Midbrain (tissue), 1 donor: ENCODE measurements at regions not wholly inside any gene's neighbourhood (a gene's known extent, or its start where the extent isn't known, plus 50 kb on each side); places are given as distances from the start of the nearest gene placed in this dataset.

Experiments used
- DNase-seq: peaks from one replicate; lab custom pipeline; 2025; lab: John Stamatoyannopoulos, UW

DNA sequence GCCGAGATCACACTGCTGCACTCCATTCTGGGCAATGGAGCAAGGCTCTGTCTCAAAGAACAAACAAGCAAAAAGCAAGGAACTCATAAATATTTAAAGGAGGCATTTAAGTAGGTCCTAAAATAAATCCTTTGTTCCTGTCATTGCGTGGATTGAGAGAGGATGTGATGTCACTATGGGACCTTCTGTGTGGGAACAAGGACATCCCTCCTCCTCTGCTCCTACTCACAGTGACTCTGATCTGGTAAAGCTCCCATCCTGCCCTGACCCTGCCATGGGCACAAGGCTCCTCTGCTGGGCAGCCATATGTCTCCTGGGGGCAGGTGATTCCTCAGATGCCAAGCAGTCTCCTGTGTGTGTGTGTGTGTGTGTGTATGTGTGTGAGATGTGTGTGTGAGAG lies 74.1 kb upstream of the PRSS58 start:
- DNase-seq = peak; percentile 15

DNA sequence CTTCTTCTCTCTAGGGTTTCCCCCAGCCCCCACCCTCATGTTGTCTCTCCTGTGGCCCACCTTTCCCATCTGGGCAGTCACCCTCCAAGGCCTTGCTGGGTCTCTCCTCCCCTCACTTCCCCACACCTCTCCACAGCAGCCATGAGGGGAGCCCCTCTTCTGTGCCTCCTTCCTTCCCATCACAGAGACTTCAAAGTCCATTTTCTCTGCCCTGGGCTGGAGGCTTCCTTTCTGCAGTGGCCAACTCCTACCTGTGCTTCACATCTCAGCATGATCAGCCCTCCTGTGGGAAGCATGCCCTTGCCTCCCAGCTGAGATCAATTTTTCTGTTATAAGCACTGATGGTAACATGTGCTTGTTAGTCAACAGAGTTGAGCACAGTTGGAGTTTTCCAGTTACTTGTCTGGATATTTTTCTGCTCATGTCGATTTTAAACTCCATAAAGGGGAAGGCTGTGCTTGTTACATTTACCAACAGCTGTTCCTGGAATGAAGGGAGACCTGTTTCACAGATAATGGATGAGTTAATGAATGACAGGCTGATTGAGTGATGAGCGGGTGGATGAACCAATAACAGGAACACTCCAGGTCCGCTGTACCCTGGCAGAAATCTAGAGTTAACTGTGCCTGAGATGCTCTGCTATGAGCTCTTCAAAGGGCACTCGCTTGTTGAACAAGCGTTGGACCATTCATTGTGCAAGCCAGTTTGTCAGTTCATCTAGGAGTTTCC lies 71.4 kb upstream of the PRSS58 start:
- no peak for DNase-seq

DNA sequence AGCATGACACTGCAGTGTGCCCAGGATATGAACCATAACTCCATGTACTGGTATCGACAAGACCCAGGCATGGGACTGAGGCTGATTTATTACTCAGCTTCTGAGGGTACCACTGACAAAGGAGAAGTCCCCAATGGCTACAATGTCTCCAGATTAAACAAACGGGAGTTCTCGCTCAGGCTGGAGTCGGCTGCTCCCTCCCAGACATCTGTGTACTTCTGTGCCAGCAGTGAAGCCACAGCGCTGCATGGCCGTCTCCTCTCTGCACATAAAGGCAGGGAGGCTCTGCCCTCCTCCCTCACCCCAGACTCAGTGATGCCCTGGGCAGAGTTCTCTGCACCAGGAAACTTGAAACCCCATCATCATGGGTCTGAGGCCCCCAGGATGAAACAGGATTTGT lies 70.7 kb upstream of the PRSS58 start:
- DNase-seq = peak; percentile 9

DNA sequence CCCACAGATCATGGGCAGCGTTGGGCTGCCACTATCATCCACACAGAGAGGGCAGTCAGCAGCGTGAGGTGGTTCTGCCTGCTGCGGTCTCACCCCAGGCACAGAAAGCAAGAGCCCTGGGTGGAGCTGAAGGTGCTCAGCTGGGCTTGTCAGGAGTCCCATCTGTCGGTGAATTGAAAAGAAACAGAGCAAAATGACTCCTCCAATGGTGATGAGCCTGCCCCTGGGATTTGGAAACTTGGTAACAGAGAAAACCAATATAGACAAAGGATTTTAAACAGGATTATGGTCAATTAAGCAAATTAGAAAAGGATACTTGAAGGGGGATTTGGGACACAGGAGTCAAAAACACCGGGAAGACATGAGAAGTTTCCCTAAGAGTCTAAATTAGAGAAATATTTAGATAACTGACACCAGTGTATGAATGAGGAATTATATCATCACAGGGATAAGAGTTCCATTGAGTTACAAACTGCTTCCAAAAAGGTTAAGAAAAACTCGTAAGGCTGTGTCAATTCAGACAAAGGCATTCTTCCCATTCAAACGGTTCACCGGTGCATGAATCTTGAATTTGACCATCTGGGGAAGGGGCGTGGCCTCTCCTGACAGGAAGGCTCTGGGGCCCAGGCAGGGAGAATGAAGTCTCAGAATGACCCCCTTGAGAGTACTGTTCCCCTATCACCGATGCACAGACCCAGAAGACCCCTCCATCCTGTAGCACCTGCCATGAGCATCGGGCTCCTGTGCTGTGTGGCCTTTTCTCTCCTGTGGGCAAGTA lies 70.0 kb upstream of the PRSS58 start:
- no peak for DNase-seq

DNA sequence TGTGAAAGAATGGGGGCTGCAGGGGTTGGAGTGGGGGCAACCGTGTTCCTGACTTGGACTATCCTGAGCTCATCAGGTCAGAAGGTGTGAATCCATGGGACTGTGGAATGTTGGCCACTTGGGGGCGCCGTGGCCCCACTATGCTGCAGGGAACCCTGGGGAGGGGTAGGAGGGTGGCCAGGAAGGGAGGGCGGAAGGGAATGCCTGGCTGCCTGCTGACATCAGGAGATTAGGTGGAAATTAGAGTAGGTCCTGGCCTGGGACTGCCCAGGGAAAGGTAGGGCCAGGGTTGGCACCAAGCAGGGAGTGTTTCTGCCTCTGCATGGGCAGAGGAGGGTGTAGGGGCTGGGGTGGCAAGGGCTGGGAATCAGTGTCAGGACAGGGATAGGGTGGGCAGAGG lies 65.8 kb upstream of the PRSS58 start:
- DNase-seq = peak; percentile 79

DNA sequence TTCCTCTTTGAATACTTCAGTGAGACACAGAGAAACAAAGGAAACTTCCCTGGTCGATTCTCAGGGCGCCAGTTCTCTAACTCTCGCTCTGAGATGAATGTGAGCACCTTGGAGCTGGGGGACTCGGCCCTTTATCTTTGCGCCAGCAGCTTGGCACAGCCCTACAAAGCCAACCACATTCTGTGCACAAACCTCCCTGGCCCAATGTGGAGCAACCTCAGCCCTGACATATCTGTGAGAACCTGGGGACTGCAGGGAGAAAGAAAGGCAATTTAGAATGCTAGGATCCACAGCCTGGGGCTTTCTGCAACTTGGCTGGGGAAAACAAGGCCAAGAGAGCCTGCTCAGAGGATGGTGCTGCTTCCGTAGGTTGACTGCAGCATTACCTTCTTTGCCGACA lies 63.5 kb upstream of the PRSS58 start:
- DNase-seq = no peak

DNA sequence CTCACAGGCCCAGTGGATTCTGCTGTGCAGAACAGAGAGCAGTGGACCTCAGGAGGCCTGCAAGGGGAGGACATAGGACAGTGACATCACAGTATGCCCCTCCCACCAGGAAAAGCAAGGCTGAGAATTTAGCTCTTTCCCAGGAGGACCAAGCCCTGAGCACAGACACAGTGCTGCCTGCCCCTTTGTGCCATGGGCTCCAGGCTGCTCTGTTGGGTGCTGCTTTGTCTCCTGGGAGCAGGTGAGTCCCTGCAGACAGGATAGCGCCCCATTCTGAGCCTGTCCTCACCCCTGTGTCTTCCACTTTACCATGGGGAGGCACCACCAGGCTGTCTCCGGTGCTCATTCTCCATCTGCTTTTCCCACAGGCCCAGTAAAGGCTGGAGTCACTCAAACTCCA lies 63.0 kb upstream of the PRSS58 start:
- no peak for DNase-seq

DNA sequence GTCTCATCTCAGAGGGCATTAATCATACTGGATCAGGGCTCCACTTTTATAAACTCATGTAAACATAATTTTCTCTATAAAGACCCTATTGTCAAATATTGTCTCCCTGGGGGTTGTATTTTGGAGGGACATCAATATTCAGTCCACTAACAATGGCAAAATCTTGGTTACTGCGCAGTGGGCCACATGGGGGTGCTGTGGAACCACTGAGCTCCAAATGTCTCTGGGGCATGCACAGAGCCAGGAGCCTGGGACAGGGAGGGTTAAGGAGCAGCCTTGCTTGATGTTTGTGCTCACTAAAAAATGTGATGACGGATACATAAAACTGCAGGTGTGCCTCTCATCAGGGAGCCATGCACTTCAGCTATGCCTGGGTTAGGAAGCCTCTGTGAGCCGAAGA lies 62.1 kb upstream of the PRSS58 start:
- no peak for DNase-seq

DNA sequence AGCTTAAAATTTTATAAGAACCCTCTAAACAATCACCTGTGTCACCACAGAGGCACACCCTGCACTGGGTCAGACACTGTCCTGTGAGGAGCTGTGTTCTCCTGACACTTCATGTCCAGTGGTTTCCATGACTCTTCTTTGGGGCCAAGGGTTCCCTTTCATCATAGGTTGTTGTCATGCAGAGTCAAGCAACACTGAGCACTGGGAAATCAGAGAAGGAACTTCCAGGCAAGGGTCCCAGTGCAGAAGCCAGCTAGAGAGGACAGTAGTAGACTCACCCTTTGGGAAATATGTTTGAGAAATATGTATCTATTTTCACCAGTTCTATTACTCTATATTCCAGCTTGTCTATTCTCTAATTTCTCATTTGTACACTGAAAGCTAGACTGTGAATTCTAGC lies 56.4 kb upstream of the PRSS58 start:
- DNase-seq = no peak

DNA sequence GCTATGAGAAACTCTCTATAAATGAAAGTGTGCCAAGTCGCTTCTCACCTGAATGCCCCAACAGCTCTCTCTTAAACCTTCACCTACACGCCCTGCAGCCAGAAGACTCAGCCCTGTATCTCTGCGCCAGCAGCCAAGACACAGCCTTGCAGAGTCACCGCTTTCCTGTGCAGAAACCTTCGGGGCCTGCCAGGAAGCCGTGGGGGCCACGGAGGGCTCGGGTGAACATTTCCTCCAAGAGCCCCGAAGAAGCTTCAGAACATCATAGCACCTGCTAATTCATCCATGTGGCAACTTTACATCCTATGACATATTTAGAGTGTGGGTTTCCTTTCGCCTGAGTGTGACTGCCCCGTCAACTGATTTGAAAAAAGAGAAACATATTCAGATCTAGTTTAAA lies 55.7 kb upstream of the PRSS58 start:
- DNase-seq = no peak

DNA sequence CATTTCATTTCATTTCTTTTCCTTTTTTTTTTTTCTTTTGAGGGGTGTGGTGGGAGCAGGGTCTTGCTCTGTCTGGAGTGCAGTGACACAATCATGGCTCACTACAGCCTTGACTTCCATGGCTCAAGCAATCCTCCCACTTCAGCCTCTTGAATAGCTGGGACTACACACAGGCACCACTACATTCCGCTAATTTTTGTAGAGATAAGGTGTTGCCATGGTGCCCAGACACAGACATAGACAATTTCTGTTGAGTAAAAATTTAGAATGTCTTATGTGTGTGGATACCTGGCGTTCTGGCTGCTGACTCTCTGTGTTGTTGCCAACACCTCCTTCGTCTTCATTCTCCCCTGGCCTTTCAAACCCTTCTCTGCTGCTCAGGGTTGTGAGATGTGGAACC lies 54.0 kb upstream of the PRSS58 start:
- DNase-seq = no peak

DNA sequence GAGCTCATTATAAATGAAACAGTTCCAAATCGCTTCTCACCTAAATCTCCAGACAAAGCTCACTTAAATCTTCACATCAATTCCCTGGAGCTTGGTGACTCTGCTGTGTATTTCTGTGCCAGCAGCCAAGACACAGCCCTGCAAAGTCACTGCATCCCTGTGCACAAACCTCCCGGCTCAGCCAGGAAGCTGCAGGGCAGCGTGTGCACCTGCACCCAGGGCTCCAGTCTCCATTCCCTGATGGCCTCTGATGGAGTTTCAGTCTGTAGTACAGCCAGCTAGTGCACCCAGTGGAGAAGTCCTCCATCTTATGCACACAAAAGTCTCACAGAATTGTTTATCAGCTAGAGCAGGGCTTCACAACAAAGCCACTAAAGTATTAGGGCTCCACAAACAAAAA lies 51.1 kb upstream of the PRSS58 start:
- DNase-seq = peak; percentile 21

DNA sequence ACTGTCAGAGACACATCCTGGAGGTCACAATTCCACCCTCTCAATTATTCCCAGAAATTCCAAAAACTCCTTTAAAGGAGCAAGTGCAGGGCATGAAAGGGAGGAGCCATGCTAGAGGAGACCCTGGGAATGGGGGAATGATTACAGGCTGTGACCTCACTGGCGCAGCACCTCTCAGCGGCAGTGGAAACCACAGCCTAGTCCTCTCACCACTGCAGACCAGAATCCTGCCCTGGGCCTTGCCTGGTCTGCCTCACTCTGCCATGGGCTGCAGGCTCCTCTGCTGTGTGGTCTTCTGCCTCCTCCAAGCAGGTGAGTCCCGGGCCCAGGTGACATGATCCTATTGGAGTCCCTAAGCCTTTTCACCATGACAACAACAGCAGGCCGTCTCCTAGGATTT lies 50.5 kb upstream of the PRSS58 start:
- no peak for DNase-seq
